GM06990 (cell line): ENCODE measurements at regions not wholly inside any gene's neighbourhood (a gene's known extent, or its start where the extent isn't known, plus 50 kb on each side); places are given as distances from the start of the nearest gene placed in this dataset.
"Not testable (repeated sequence)": the region's sequence is repeated elsewhere in the genome, so short reads cannot be mapped to it uniquely, and the experiment has no call there.

ENCODE experiments used
- DNase-seq: peaks from one replicate; pipeline ENCODE4 v3.0.0-alpha.2; 2011; ENCODE audit not compliant: insufficient read length; ENCODE audit errors: extremely low read depth
- H3K27me3 ChIP-seq: replicated peaks from 2 replicates; pipeline ENCODE4 v1.6.0; 2011; ENCODE audit warnings: low read length; ENCODE audit not compliant: control insufficient read depth, insufficient read depth
- H3K36me3 ChIP-seq: 2 replicates; pipeline ENCODE4 v1.5.1; 2011; ENCODE audit warnings: low read length; ENCODE audit not compliant: control insufficient read depth, insufficient read depth
- H3K4me3 ChIP-seq: replicated peaks from 2 replicates; pipeline ENCODE4 v1.5.1; 2011; ENCODE audit warnings: low read depth, mild to moderate bottlenecking, control low read depth, low read length
- CTCF ChIP-seq: IDR thresholded peaks from 2 replicates; pipeline ENCODE4 v1.5.1; 2011; ENCODE audit warnings: low read length, control low read depth, mild to moderate bottlenecking, inconsistent platforms; ENCODE audit not compliant: insufficient read depth, poor library complexity, severe bottlenecking

- no peaks in the 10 kb centered on the region for H3K36me3 ChIP-seq
- DNase-seq, result no peak
- no peaks in the 10 kb centered on the region for H3K27me3 ChIP-seq
- no peak for TF ChIP-seq CTCF
- no peak overlapping the region for H3K4me3 ChIP-seq
Observed at GRCh38 chr7:115216652-115217051, 294.8 kb downstream of the MDFIC start.

- no peak for DNase-seq
- Histone ChIP-seq H3K4me3 (no peak overlapping the region), H3K36me3 (no peaks in the 10 kb centered on the region), H3K27me3 (no peaks in the 10 kb centered on the region)
- TF ChIP-seq CTCF, result no peak
Observed at GRCh38 chr7:115211171-115211570, 289.3 kb downstream of the MDFIC start.

- Histone ChIP-seq H3K27me3 (no peaks in the 10 kb centered on the region), H3K4me3 (no peak overlapping the region), H3K36me3 (no peaks in the 10 kb centered on the region)
- no peak for DNase-seq
- TF ChIP-seq CTCF, result no peak
Observed at GRCh38 chr7:115210552-115210951, 288.7 kb downstream of the MDFIC start.

GRCh38 chr7:115208710-115209560 lies 287.0 kb downstream of the MDFIC start:
- H3K4me3 ChIP-seq, result no peak overlapping the region
- H3K36me3 ChIP-seq, result no peaks in the 10 kb centered on the region
- DNase-seq, result no peak
- H3K27me3 ChIP-seq, result no peaks in the 10 kb centered on the region
- TF ChIP-seq CTCF, result no peak

GRCh38 chr7:115206374-115206773 lies 284.5 kb downstream of the MDFIC start:
- not testable (repeated sequence) for H3K27me3 ChIP-seq, DNase-seq, H3K4me3 ChIP-seq, H3K36me3 ChIP-seq

GRCh38 chr7:115198143-115198542 lies 276.2 kb downstream of the MDFIC start:
- H3K27me3 ChIP-seq, result no peaks in the 10 kb centered on the region
- H3K36me3 ChIP-seq, result no peaks in the 10 kb centered on the region
- TF ChIP-seq CTCF, result no peak
- DNase-seq, result no peak
- H3K4me3 ChIP-seq, result no peak overlapping the region
